ENCODE measurements at regions not wholly inside any gene's neighbourhood (a gene's known extent, or its start where the extent isn't known, plus 50 kb on each side); places are given as distances from the start of the nearest gene placed in this dataset.

DNA sequence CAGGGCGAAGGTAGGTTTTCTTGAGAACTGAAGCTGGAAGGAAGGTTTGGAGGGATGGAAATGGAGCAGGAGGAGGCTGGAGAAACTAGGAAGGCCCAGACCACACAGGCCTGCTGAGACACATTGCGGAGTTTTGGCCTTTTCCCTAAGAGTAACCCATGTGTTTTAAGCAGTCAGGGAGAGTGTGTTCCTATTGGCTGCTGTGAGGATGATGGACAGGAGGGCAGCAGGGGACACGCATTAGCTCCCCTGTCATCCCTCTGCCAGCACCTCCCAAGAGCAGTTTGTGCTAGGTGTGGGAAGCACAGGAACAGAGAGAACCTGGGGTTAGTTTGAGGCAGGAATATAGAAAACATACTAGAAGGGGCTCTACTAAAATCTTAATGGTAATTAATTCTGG is 842.1 kb downstream of the TBC1D22A start:
- no peak for DNase-seq

GRCh38 chr22:47602732-47603131 is 840.3 kb downstream of the TBC1D22A start:
- no peak for DNase-seq

DNA sequence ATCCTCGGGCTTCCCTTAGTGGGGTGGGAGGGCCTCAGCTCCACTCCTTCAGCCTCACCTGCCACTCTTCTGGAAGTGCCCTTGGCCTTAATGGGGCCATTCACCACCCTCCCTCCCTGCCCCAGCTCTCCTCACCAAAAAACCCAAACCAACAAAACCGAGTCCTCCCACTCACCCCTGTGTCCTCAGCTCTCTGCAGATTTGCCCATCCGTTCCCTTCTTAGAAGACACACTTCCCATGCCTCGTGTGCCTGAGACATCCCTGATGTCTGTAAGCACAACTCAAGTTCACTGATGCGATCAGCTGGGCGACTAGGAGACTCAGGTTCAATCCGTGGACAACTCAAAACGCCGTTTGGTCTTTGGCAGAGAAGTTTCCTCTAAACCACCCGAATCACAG is 839.2 kb downstream of the TBC1D22A start:
- DNase-seq: no peak

DNA sequence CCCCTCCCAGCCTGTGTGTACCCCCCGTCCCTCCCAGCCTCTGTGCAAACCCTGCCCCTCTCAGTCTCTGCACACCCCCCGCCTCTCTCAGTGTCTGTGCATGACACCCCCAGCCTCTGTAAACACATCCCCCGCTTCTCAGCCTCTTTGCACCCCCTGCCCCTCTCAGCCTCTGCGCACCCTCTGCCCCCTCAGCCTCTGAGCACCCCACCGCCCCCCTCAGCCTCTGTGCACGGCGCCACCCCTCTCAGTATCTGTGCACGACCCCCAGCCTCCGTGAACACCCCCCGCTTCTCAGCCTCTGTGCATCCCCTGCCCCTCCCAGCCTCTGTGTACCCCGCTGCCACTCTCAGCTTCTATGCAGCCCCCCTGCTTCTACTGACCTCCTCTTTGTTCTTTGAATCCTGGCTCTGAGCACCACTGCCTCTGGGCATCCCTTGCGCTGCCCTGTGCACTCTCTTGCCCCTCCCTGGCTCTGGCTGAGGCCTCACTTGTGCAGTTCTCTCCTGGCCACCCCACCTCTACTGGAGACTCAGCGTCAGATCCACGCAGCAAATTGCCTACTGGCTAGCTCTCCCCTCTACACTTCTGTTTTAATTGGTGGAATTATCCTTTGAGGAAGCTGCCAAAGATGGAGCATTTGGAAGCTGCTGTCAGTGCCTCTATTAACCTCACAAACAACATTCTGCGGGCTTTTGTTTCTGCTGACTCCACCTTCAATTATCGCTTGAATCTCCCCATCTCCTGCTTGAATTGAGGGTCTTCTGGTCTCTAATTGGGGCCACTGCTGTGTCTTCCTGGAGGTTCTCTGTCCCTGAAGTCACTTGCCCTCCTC is 838.6 kb downstream of the TBC1D22A start:
- no peak for DNase-seq

DNA sequence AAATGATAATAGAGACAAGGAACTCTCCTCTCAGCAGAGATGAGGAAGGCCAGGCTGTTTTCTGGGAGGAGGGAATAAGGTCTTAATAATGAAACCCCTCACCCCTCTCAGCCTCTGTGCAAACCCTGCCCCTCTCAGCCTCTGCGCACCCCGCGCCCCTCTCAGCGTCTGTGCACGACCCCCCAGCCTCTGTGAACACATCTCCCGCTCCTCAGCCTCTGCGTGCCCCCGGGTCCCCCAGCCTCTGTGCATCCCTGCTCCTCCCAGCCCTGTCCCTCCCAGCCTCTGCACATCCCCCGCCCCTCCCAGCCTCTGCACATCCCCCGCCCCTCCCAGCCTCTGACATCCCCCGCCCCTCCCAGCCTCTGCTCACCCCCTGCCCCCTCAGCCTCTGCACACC is 837.8 kb downstream of the TBC1D22A start:
- DNase-seq: no peak

GRCh38 chr22:47599753-47600152 is 837.3 kb downstream of the TBC1D22A start:
- no peak for DNase-seq

DNA sequence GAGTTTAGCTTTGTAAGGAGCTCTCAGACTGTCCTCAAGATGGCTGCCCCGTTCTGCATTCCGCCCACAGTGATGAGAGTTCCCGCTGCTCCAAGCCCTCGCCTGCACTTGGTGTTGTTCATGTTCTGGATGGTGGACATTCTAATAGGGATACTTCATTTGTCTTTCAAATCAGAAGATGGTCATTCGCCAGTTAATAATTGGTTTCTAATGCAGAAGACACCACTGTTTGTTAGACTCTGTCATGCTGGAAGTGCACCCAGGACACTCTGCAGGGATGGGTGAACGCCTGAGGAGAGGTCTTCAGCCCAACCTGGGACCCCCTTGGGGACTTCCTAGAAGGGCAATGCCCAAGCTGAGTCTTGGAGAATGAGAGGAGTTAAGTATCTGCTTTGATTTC is 836.4 kb downstream of the TBC1D22A start:
- no peak for DNase-seq

- DNase-seq: no peak
These were observed 834.6 kb downstream of the TBC1D22A start for GRCh38 chr22:47597041-47597440.

DNA sequence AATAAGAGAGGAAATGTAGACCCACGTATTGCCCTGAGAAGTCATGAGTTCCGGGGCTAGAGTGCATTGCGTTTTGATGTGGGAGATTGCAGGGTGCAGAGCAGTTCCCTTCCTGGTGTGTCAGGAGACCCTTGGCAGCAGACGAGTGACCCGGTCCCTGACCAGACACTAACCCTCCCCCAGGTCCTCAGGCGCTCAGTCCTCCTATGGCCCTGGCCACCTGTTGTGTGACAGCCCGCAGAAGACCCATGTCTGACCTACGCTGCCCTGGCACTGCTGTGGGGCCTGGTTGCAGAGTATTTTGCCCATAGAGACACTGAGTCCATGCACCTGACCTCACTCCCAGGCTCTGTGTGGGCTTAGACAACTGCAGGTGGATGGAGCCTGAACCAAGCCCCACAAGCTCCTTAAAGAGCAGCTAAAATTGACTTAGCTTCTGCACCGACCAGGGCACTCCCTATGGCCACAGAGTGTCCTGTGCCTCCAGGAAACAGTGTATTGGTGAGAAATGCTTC is 833.8 kb downstream of the TBC1D22A start:
- no peak for DNase-seq

GRCh38 chr22:47594836-47595521 is 832.5 kb downstream of the TBC1D22A start:
- no peak for DNase-seq

DNA sequence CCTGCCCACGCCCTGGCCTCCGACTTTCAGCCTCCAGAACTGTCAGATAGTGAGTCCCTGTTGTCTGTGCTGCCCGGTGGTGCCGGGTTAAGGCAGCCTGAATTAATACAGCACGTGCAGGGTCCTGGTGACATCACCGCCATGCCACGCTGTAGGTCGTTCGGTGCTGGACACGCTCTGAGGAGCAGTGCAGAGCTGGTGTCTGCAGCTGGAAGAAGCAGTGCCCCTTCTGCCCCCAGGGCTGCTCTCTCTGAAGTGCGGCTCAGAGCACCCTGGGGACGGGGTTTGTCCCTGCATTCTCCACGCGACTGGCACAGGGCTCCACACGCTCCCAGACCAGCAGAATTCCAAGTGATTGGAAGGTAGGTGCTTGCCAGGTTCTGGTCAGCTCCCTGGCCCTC is 831.5 kb downstream of the TBC1D22A start:
- DNase-seq: no peak

DNA sequence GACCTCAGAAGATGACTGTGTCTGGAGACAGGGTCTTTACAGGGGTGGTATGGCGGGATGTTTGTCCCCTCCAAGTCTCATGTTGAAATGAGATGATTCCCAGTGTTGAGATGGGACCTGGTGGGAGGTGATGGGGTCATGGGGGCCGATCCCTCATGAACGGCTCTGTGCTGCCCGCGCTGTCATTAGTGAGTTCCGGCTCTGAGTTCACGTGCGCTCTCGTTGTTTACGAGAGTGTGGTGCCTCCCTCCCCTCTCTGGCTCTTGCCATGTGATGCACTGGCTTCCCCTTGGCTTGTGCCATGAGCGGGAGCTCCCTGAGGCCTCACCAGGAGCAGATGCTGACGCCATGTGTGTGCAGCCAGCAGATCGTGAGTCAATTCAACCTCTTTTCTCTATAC is 830.8 kb downstream of the TBC1D22A start:
- no peak for DNase-seq

DNA sequence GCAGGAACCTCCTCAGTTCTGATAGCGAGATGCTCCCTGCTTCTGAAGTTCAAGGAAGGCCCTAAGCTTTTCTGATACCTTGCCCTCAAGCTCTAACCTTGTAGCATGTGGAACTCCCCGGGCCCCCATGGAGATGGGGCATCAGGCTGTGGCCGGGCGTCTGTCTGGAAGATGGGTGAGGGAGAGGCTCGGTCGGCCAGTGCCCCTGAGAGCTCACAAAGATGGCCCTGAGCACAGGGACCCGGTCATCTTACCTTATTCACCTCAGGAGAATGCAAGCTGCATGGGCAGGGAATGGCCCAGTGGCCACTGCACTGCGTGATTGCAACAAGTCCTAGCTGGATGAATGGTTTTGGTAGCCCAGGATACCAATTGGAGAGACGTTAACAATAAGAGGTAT is 830.3 kb downstream of the TBC1D22A start:
- DNase-seq: no peak

DNA sequence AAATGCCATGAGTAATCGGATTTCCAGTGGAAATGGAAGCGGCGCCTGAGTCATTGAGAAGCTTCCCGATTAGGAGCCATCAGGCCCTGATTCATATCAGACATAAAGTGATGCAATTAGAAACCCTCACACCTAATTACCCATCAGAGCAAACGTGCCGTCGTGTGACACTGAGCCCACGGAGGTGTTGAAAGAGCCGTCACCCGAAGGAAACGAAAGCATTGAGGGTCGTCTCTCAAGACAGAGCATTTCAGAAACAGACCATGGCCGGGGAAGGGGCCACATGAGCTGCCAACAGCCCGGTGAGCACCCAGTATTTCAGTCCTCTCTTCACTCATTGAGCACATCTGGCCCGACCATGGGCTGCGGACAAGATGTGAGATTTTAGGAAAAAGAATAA is 829.3 kb downstream of the TBC1D22A start:
- no peak for DNase-seq

- DNase-seq: no peak
These were observed 828.6 kb downstream of the TBC1D22A start for GRCh38 chr22:47591016-47591415.

- no peak for DNase-seq
These were observed 827.1 kb downstream of the TBC1D22A start for GRCh38 chr22:47589271-47590250.

DNA sequence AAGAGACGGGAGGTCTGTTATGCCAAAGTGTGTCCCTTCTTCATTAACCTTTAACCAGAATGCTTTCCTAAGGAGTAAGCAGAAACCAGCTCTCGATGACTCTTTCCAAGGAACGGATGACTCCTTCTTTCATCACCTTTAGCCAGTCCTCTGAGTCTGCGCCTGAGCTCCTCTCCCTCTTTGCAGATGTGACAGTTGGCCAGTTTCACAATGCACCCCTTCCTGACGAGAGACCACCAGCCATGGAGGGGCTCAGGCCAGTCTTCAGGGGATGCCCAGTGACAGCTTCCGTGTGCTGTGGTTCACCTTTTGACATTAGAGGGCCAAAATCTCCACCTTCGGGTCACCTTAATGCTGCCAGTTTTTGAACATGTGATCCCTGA is 826.1 kb downstream of the TBC1D22A start:
- DNase-seq: no peak

- DNase-seq: no peak
These were observed 825.6 kb downstream of the TBC1D22A start for GRCh38 chr22:47587861-47588577.

DNA sequence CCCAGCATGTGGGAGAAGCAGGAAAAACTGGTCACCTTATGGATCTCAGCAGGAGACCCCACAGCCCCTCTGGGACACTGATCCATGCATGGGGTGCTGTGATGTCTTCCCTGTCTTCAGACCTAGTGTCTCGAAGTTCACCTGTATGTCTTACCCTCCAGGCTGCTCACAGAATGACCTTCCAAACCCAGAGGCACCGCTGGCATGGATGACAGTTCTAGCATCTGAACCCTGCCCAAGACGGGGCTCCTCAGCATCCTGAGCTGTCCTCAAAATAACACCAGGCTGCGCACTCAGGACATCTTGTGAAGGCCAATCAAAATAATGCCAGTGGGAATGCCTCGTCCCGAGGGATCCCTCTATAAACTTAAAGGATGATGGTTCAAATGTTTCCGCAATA is 824.9 kb downstream of the TBC1D22A start:
- DNase-seq: no peak

GRCh38 chr22:47586946-47587345 is 824.5 kb downstream of the TBC1D22A start:
- DNase-seq: no peak

DNA sequence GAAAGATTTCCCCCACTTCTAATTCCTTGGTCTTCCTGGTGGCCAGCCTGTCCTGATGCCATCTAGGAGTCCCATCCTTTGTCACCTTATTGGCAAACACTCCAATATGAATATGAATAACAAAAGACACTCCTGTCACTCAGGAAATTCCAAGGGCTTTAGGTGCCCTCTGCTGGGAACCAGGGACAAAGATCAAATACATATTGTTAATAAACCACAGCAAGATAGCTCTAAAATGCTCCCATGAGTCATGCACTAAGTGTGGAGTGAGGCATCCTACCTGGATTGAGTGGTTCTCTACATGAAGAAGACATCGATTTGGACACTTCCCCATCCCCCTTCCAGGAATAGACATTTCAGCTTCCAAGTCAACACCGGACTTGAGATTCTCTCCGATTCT is 823.6 kb downstream of the TBC1D22A start:
- DNase-seq: no peak

DNA sequence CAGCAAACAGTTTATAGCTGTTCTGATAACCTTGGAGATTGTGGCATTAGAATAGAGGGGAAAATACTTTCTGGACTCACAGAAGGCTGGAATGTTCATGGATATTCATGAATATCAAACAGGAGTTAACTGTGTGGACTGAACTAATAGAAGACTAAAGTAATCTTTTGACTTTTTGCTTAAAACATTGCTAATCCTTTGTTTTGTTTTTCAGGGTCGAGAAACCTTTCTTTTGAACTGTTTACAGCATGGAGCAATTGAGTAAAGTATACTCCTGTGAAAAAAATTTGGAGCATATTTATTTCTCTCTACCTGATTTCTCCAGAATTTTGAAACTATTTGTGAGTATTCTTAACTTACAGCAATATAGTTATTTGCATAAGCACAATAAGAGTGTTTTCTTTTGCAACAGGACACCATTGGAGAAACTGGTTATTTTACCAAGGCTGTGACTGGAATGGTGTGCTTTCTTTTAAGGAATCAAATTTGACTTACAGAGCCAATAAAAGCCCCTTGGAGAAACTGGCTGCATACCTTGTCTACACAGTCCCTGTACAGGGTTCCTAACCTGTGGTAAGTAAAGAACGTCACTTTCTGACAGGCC is 821.6 kb downstream of the TBC1D22A start:
- DNase-seq: no peak

All from CD4-positive, alpha-beta T cell treated with Interleukin-1 beta for 1 hour (primary cell).